GM10266 (cell line): ENCODE measurements at regions not wholly inside any gene's neighbourhood (a gene's known extent, or its start where the extent isn't known, plus 50 kb on each side); places are given as distances from the start of the nearest gene placed in this dataset.

Experiments used
- DNase-seq: peaks from one replicate; pipeline ENCODE4 v3.0.0; 2012; ENCODE audit errors: extremely low spot score
- TF ChIP-seq, protein P1 (sequence below): IDR thresholded peaks from 2 replicates; pipeline ENCODE4 v1.5.1; 2012; ENCODE audit warnings: mild to moderate bottlenecking, low read depth; ENCODE audit not compliant: control insufficient read depth, insufficient read depth; ENCODE audit errors: missing control alignments

DNA sequence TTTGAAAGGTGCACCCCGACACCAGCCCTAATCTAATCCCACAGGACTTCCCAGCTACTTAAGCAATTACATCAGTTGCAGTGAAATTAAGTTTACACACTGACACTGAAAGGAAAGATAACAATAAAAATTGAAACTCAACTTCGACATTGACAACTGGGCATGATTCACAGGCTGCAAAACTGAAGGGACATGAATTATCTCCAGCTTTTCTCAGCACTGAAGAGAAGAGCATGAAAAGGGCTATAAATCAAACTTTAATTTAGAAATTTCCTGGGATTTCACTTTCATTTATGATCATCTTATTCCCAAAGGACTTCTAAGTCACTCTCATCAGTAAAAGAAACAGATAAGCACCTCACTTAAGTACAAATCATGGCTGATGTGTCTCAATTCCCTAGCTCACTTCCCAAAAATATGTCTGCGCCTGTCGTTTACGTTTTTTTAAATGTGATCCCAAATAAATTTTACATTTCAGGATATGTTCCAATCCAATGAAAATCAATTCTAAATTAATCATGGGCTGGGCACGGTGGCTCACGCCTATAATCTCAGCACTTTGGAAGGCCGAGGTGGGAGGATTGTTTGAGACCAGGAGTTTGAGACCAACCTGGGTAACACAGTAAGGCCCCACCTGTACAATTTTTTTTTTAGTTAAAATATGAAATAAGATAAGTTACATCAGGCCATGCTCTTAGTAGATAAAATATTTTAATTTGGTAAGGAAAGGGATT, 134.4 kb upstream of the TBL1X start:
- DNase-seq = no peak
- TF ChIP-seq, protein P1, sequence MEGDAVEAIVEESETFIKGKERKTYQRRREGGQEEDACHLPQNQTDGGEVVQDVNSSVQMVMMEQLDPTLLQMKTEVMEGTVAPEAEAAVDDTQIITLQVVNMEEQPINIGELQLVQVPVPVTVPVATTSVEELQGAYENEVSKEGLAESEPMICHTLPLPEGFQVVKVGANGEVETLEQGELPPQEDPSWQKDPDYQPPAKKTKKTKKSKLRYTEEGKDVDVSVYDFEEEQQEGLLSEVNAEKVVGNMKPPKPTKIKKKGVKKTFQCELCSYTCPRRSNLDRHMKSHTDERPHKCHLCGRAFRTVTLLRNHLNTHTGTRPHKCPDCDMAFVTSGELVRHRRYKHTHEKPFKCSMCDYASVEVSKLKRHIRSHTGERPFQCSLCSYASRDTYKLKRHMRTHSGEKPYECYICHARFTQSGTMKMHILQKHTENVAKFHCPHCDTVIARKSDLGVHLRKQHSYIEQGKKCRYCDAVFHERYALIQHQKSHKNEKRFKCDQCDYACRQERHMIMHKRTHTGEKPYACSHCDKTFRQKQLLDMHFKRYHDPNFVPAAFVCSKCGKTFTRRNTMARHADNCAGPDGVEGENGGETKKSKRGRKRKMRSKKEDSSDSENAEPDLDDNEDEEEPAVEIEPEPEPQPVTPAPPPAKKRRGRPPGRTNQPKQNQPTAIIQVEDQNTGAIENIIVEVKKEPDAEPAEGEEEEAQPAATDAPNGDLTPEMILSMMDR = no peak

DNA sequence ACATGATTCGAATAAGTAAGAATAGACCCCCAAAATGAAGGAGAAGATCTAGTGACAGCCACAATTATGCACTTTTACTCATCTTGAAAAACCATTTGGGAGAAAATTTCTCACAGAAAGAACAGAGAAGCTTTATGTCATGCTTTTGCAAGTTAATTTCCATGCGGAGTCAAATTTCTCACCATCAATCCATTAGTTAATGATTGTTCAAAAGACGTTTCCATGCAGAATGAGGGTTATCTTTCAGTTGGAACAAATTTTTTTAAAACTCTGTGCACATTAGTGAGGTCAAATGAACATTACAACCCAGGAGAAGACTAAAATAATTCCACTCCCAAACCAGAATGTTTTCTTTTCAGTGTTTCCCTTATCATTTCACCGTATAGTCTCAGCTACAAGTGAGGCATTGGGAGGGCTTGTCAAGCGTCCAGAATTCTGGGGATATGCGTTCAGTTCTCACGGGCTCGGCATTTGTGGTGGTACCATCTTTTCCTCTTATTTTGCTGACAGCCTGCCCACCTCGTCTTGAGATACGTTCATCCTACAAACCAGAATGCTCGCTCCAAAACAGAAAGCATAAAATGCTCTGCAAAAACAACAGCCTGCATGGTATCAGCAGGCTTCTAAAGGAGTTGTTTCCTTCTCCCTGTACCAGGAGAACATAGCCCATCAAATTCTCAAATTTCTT, 130.8 kb upstream of the TBL1X start:
- no peak for DNase-seq
- TF ChIP-seq, protein P1 = no peak

DNA sequence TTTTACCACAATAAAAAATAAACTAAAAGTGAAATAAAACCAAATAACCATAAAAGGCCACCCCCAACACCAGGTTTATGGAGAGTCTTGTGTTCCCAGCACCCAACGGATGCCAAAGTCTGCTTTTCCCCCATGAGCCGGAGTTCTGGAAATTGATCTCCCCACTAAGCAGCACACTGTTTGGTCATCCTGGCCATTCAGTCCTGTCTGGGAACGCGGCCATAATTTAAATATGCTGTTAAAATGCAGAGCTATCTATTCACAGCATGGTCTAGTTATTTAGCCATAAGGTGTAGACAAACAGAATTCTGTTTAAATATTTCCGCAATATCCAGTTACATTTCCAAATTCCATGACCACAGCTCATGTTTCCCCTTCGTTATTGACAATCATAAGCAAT, 129.6 kb upstream of the TBL1X start:
- TF ChIP-seq, protein P1 = no peak
- DNase-seq = no peak

DNA sequence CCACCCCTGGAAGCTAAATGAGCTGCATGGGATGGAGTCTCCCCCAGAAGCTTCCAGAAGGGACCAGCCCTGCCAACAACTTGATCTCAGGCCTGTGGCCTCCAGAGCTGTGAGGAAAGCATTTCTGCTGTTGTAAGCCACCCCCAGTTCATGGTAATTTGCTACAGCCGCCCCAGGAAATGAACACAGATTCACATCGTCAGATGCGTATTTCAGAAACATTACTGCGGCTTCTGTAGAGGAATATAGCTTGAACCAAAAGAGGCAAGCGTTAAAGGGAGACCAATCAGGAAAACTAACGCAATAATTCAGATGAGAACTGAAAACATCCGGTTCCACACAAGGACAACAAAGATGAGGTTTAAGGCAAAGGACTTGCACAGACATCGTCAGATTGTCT, 128.4 kb upstream of the TBL1X start:
- TF ChIP-seq, protein P1 = no peak

DNA sequence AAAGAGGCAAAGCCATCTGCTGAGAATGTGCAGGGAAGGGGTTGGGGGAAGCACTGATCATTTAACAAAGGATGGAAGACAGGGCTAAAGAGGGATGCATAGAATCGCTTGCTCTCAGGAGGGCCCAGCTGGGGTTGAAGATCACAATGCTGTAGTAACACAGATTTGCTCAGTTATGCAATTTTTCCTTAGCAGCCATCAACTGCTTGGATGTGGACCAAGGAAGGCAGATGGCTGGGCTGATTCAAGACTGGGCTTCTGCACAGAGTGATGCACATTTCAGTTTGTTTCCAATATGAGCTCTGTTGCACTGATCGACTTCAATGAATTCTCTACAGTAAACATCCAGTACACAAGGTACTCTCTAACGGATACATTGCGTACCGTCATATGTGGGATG, 127.8 kb upstream of the TBL1X start:
- no peak for DNase-seq
- TF ChIP-seq, protein P1 = no peak

More for the DNA sequence above, 128.4 kb upstream of the TBL1X start:
- DNase-seq = no peak

DNA sequence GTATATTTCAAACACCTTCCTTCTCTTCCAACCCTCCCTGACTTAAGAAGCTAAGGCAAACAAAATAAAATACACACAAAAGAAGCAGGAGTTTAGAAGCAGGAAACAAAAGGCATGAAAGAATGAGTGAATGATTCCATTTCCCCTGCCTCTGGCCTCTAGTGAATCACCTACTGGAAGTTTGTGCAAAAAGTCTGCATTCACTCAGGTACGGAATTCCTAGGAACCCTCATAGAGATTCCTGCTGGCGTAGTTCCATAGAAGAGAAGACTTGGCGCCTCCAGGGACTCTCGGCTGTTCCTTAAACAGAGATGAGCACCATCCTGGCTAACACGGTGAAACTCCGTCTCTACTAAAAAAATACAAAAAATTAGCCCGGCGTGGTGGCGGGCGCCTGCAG, 125.9 kb upstream of the TBL1X start:
- TF ChIP-seq, protein P1 = no peak
- no peak for DNase-seq
